H9 (cell line): ENCODE measurements at regions not wholly inside any gene's neighbourhood (a gene's known extent, or its start where the extent isn't known, plus 50 kb on each side); places are given as distances from the start of the nearest gene placed in this dataset.
"Not testable (repeated sequence)": the region's sequence is repeated elsewhere in the genome, so short reads cannot be mapped to it uniquely, and the experiment has no call there.

Experiments
- DNase-seq: peaks from one replicate; pipeline ENCODE4 v3.0.0-alpha.2; 2017
- H2AFZ ChIP-seq: one replicate; pipeline ENCODE4 v1.6.1; 2013; ENCODE audit warnings: mild to moderate bottlenecking, low read length, control low read depth, moderate library complexity
- H2AK5ac ChIP-seq: 2 replicates; pipeline ENCODE4 v1.6.1; 2013; ENCODE audit warnings: low read length, control low read depth, mixed read lengths; ENCODE audit not compliant: insufficient read length
- H2BK120ac ChIP-seq: one replicate; pipeline ENCODE4 v1.6.1; 2013; ENCODE audit warnings: low read depth, mild to moderate bottlenecking, low read length, control low read depth, inconsistent platforms; ENCODE audit not compliant: poor library complexity, severe bottlenecking
- H2BK12ac ChIP-seq: 2 replicates; pipeline ENCODE4 v1.6.1; 2013; ENCODE audit warnings: low read length, control low read depth, mixed read lengths, low read depth; ENCODE audit not compliant: insufficient read length
- H2BK15ac ChIP-seq: 2 replicates; pipeline ENCODE4 v1.6.1; 2013; ENCODE audit warnings: low read depth, low read length, control low read depth
- H2BK20ac ChIP-seq: one replicate; pipeline ENCODE4 v1.6.1; 2013; ENCODE audit warnings: low read depth, mild to moderate bottlenecking, low read length, control low read depth, inconsistent platforms; ENCODE audit not compliant: poor library complexity, severe bottlenecking
- H2BK5ac ChIP-seq: 2 replicates; pipeline ENCODE4 v1.6.1; 2013; ENCODE audit warnings: low read length, control low read depth, mixed read lengths; ENCODE audit not compliant: insufficient read length
- H3K14ac ChIP-seq: 2 replicates; pipeline ENCODE4 v1.6.1; 2013; ENCODE audit warnings: low read length, control low read depth; ENCODE audit not compliant: insufficient read depth
- H3K18ac ChIP-seq: 2 replicates; pipeline ENCODE4 v1.6.1; 2013; ENCODE audit warnings: low read depth, mild to moderate bottlenecking, mixed read lengths, low read length, control low read depth; ENCODE audit not compliant: insufficient read length
- H3K23ac ChIP-seq: 2 replicates; pipeline ENCODE4 v1.6.1; 2013; ENCODE audit warnings: low read length, control low read depth, mixed read lengths, low read depth; ENCODE audit not compliant: insufficient read length
- H3K23me2 ChIP-seq: 2 replicates; pipeline ENCODE4 v1.6.1; 2013; ENCODE audit warnings: low read depth, mild to moderate bottlenecking, mixed read lengths, low read length, control low read depth; ENCODE audit not compliant: insufficient read length, poor library complexity, severe bottlenecking
- H3K27ac ChIP-seq: 2 replicates; pipeline ENCODE4 v1.5.1; 2013; ENCODE audit warnings: low read length, control low read depth, mixed read lengths, low read depth; ENCODE audit not compliant: insufficient read length
- H3K27me3 ChIP-seq: 2 replicates; pipeline ENCODE4 v1.6.1; 2013; ENCODE audit warnings: low read length, control low read depth, inconsistent platforms; ENCODE audit not compliant: insufficient read depth
- H3K4ac ChIP-seq: 2 replicates; pipeline ENCODE4 v1.6.1; 2013; ENCODE audit warnings: low read depth, mild to moderate bottlenecking, control low read depth, inconsistent platforms, low read length, moderate library complexity
- H3K4me1 ChIP-seq: 2 replicates; pipeline ENCODE4 v1.6.1; 2013; ENCODE audit warnings: low read length, control low read depth, inconsistent platforms; ENCODE audit not compliant: insufficient read depth
- H3K4me2 ChIP-seq: 2 replicates; pipeline ENCODE4 v1.6.1; 2013; ENCODE audit warnings: low read length, control low read depth, mixed read lengths; ENCODE audit not compliant: insufficient read length, insufficient read depth
- H3K56ac ChIP-seq: 2 replicates; pipeline ENCODE4 v1.6.1; 2013; ENCODE audit warnings: low read depth, mild to moderate bottlenecking, mixed read lengths, low read length, control low read depth; ENCODE audit not compliant: insufficient read length
- H3K79me1 ChIP-seq: 2 replicates; pipeline ENCODE4 v1.6.1; 2013; ENCODE audit warnings: low read depth, mild to moderate bottlenecking, moderate library complexity, low read length, control low read depth, inconsistent platforms; ENCODE audit not compliant: insufficient read depth, poor library complexity, severe bottlenecking
- H3K79me2 ChIP-seq: 2 replicates; pipeline ENCODE4 v1.6.1; 2013; ENCODE audit warnings: low read length, control low read depth, inconsistent platforms; ENCODE audit not compliant: insufficient read depth
- H3K9ac ChIP-seq: 2 replicates; pipeline ENCODE4 v1.6.1; 2013; ENCODE audit warnings: low read length, control low read depth, mixed read lengths; ENCODE audit not compliant: insufficient read length; ENCODE audit errors: extremely low read depth
- H3K9me3 ChIP-seq: one replicate; pipeline ENCODE4 v1.6.1; 2013; ENCODE audit warnings: low read depth, low read length, inconsistent platforms; ENCODE audit not compliant: control insufficient read depth
- H3T11ph ChIP-seq: one replicate; pipeline ENCODE4 v1.6.1; 2013; ENCODE audit warnings: mild to moderate bottlenecking, low read length, control low read depth, inconsistent platforms
- H4K20me1 ChIP-seq: one replicate; pipeline ENCODE4 v1.6.1; 2013; ENCODE audit not compliant: control insufficient read depth, insufficient read length, insufficient read depth
- H4K5ac ChIP-seq: 2 replicates; pipeline ENCODE4 v1.6.1; 2013; ENCODE audit warnings: low read depth, mild to moderate bottlenecking, mixed read lengths, low read length, control low read depth; ENCODE audit not compliant: insufficient read length
- H4K8ac ChIP-seq: replicated peaks from 2 replicates; pipeline ENCODE4 v1.6.1; 2013; ENCODE audit warnings: low read length, control low read depth, mixed read lengths, low read depth; ENCODE audit not compliant: insufficient read length
- H4K91ac ChIP-seq: 2 replicates; pipeline ENCODE4 v1.6.1; 2013; ENCODE audit warnings: low read depth, mild to moderate bottlenecking, moderate library complexity, mixed read lengths, low read length, control low read depth; ENCODE audit not compliant: insufficient read length
- H3K27ac Mint-ChIP-seq, 3 experiments: 2 replicates in 2 of 3; 3 replicates in 1 of 3; pipeline ENCODE4 v1.8.0; 2020 to 2021; ENCODE audit warnings: mixed read lengths in 3 of 3, mild to moderate bottlenecking in 1 of 3, moderate library complexity in 1 of 3
- H3K27me3 Mint-ChIP-seq: 2 replicates; pipeline ENCODE4 v1.8.0; 2021; ENCODE audit warnings: low read depth, mild to moderate bottlenecking, moderate library complexity, mixed read lengths
- H3K36me3 Mint-ChIP-seq, 3 experiments: 2 replicates in 2 of 3; 3 replicates in 1 of 3; pipeline ENCODE4 v1.8.0; 2020 to 2021; ENCODE audit warnings: low read depth in 3 of 3, mixed read lengths in 3 of 3; ENCODE audit not compliant: insufficient read depth in 1 of 3
- H3K4me1 Mint-ChIP-seq, 2 experiments: 2 replicates each; pipeline ENCODE4 v1.8.0; 2020; ENCODE audit warnings: mixed read lengths in 2 of 2
- H3K4me3 Mint-ChIP-seq, 2 experiments: 2 replicates in 1 of 2; 3 replicates in 1 of 2; pipeline ENCODE4 v1.8.0; 2020 to 2021; ENCODE audit warnings: mild to moderate bottlenecking in 2 of 2, mixed read lengths in 2 of 2, moderate library complexity in 1 of 2
- H3K9me3 Mint-ChIP-seq, 2 experiments: 2 replicates in 1 of 2; 3 replicates in 1 of 2; pipeline ENCODE4 v1.8.0; 2020; ENCODE audit warnings: mild to moderate bottlenecking in 2 of 2, mixed read lengths in 2 of 2, moderate library complexity in 1 of 2
- WGBS: extraction: QIAGEN DNeasy Blood & Tissue Kit; methylation state at CpG from one replicate; pipeline ENCODE4 v1.1.7; 2013; ENCODE audit warnings: missing lambda C conversion rate, low lambda C conversion rate, mixed read lengths; ENCODE audit not compliant: insufficient read length; ENCODE audit errors: extremely low coverage; 5-methylcytosine and 5-hydroxymethylcytosine counted together
- TF ChIP-seq, protein P1 (sequence below): fragments of 200-600 bp; sonication (generic); conservative IDR thresholded peaks from 3 replicates; pipeline ENCODE4 v1.8.0; 2021; ENCODE audit warnings: antibody characterized with exemption, mild to moderate bottlenecking

DNA sequence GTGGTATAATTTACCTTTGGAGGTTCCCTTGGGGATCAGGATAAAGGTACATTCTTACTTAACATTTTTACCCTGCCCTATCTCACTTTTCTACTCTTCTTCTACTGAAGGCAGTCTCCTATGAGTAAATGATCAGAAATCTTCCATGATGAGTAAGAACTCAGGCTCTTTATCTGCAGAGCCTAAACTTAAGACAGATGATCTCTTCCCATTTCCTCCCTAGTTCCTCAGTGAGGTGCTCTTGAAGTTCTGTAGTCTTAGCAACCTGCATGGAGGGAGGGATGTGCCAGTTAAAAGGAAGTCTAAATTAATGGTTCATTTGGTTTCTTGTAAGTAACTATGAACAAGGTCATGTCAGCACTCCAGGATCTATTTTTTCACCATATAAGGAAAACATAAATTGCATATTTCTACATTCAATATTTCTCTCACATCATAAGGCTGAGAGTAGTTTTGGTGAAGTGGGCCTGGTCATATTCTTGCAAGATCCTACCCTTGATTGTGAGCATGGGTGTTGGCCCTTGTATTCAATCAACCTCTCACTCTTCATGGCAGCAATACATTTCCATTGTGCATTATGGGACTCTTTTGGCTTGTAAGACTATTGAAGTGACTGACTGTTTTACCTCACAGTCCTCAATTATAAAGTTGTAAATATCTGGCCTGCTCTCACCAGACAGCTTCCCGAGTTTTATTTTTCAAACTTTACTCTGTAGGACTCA, 295.5 kb downstream of the SLC7A11 start:
- Histone ChIP-seq H2AK5ac (no peak overlapping the region), H3K14ac (no peak overlapping the region), H3K27me3 (no peaks in the 10 kb centered on the region), H2BK12ac (no peak overlapping the region), H3K23me2 (no peaks in the 10 kb centered on the region), H3K56ac (no peak overlapping the region), H4K20me1 (no peaks in the 10 kb centered on the region), H4K5ac (no peak overlapping the region), H3T11ph (no peak overlapping the region), H3K79me2 (no peaks in the 10 kb centered on the region), H2BK5ac (no peak overlapping the region), H4K91ac (no peak overlapping the region), H3K23ac (no peak overlapping the region), H3K79me1 (no peaks in the 10 kb centered on the region), H3K4ac (no peak overlapping the region), H3K4me1 (no peaks in the 10 kb centered on the region), H3K9me3 (no peaks in the 10 kb centered on the region), H2BK120ac (no peak overlapping the region), H3K27ac (no peak overlapping the region), H3K18ac (no peak overlapping the region), H2AFZ (no peak overlapping the region), H3K9ac (no peak overlapping the region), H2BK20ac (no peak overlapping the region), H3K4me2 (no peak overlapping the region), H2BK15ac (no peak overlapping the region), H4K8ac (no peak overlapping the region)
- H3K9me3 Mint-ChIP-seq, result peaks cover 0 to 2% of the 10 kb centered on the region in 2 experiments; a peak in 3 of 5 replicates
- TF ChIP-seq, protein P1, sequence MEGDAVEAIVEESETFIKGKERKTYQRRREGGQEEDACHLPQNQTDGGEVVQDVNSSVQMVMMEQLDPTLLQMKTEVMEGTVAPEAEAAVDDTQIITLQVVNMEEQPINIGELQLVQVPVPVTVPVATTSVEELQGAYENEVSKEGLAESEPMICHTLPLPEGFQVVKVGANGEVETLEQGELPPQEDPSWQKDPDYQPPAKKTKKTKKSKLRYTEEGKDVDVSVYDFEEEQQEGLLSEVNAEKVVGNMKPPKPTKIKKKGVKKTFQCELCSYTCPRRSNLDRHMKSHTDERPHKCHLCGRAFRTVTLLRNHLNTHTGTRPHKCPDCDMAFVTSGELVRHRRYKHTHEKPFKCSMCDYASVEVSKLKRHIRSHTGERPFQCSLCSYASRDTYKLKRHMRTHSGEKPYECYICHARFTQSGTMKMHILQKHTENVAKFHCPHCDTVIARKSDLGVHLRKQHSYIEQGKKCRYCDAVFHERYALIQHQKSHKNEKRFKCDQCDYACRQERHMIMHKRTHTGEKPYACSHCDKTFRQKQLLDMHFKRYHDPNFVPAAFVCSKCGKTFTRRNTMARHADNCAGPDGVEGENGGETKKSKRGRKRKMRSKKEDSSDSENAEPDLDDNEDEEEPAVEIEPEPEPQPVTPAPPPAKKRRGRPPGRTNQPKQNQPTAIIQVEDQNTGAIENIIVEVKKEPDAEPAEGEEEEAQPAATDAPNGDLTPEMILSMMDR, result no peak
- no peak overlapping the region for H3K4me3 Mint-ChIP-seq
- no peak overlapping the region for H3K27ac Mint-ChIP-seq
- H3K36me3 Mint-ChIP-seq, result no peaks in the 10 kb centered on the region
- no CpG with 5 or more reads among the region's 1 CpG for WGBS
- H3K4me1 Mint-ChIP-seq, result peaks cover 0 to 4% of the 10 kb centered on the region in 2 experiments; a peak in 1 of 4 replicates
- DNase-seq, result no peak
- H3K27me3 Mint-ChIP-seq, result no peaks in the 10 kb centered on the region

DNA sequence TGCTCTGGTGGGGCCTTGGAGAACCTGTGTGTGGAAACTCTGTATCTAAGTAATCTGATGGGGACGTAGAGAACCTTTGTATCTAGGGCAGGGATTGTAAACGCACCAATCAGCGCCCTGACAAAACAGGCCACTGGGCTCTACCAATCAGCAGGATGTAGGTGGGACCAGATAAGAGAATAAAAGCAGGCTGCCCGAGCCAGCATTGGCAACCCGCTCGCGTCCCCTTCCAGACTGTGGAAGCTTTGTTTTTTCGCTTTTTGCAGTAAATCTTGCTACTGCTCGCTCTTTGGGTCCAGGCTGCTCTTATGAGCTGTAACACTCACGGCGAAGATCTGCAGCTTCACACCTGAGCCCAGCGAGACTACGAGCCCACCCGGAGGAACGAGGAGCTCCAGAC, 299.3 kb downstream of the SLC7A11 start:
- WGBS, result no CpG with 5 or more reads among the region's 15 CpGs
- peaks cover 13% of the 10 kb centered on the region in 2 experiments; a peak in 4 of 5 replicates for H3K9me3 Mint-ChIP-seq
- not testable (repeated sequence) for H3K27ac Mint-ChIP-seq

More for the DNA sequence above, 299.3 kb downstream of the SLC7A11 start:
- H3K9me3 ChIP-seq, H3K4me1 ChIP-seq, H4K91ac ChIP-seq, H3K4me3 Mint-ChIP-seq, H3K23me2 ChIP-seq, H3K4me2 ChIP-seq, H4K20me1 ChIP-seq, H3T11ph ChIP-seq, H3K4me1 Mint-ChIP-seq, H2BK15ac ChIP-seq, H2AK5ac ChIP-seq, H3K27me3 Mint-ChIP-seq, H3K56ac ChIP-seq, H3K18ac ChIP-seq, H2AFZ ChIP-seq, H2BK20ac ChIP-seq, H4K8ac ChIP-seq, H3K27me3 ChIP-seq, H3K9ac ChIP-seq, H3K79me2 ChIP-seq, H2BK5ac ChIP-seq, H4K5ac ChIP-seq, H2BK12ac ChIP-seq, DNase-seq, H3K79me1 ChIP-seq, H3K4ac ChIP-seq, H2BK120ac ChIP-seq, H3K14ac ChIP-seq, H3K23ac ChIP-seq, H3K27ac ChIP-seq: not testable (repeated sequence)
- peaks cover 2 to 14% (median 4%) of the 10 kb centered on the region in 3 experiments; a peak in 6 of 7 replicates for H3K36me3 Mint-ChIP-seq
